ENCODE measurements at regions not wholly inside any gene's neighbourhood (a gene's known extent, or its start where the extent isn't known, plus 50 kb on each side); places are given as distances from the start of the nearest gene placed in this dataset.

DNA sequence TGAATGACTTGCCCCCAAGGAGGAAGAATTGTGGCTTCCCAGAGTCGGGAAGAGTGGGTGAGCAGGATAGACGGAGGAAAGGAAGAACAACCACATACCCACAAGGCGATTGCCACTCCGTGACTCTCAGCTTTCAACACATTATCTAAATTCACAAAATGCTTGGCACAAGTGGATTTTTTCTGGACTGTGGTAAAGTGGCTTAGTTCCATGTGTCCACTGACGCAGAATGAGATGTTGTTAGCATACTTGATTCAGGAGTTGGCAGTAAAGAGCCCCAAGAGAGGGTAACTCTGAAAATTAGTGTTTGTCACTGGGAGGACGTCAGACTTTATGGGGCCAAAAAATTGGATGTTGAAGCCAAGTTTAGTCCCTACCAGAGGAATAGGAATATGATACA lies 198.8 kb upstream of the CTNNB1 start:
- DNase-seq, result no peak

DNA sequence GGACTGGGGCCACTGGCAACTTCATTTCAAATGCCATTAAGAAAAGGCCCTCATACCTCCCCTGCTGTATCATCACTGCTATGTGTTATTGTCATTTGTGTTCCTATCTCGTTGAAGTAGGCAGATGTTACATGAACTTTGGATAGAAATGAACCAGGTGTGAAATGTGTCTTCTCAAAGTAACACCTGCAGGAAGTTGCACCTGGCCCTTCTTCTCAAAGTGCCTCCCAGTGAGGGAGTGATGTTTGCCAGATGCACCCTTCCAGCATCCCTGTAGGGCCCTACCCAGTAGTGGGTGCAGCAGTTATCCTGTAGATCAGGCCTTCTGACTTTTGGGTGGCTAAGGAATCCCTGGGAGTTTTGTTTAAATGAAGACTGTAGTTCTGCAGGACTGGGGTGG lies 197.7 kb upstream of the CTNNB1 start:
- DNase-seq, result no peak

DNA sequence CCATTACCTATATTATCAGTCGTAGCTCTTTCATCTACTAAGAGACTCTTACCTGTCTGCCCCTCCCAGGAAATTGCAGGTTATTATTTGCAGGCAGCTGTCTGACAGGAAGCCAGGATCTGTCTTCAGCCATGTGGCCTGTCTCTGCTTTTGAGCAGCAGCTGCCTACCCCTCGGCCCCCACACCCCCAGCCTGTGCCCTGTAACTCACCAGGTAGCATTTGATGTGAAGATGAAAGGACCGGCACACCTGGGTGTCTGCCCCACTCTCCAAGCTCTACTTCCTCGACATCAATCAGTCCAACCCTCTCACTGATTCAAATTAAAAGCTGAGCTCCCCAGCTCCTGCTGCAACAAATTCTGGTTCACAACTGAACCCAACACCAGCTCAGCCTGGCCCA lies 197.2 kb upstream of the CTNNB1 start:
- peak; percentile 21 for DNase-seq

DNA sequence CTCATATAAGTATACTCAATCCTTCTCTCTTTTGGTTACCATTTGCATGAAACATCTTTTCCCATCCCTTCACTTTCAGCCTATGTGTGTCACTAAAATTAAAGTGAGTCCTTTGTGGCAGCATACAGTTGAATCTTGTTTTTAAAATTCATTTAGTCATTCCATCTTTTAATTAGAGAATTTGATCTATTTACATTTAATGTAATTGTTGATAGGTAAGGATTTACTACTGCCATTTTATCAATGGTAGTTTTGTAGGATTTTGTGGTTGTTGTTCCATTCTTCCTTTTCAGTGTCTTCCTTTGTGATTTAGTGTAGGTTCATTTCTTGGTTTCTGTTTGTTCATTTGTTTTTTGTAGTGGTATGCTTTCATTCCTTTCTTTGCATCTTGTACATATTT lies 191.9 kb upstream of the CTNNB1 start:
- DNase-seq, result no peak

DNA sequence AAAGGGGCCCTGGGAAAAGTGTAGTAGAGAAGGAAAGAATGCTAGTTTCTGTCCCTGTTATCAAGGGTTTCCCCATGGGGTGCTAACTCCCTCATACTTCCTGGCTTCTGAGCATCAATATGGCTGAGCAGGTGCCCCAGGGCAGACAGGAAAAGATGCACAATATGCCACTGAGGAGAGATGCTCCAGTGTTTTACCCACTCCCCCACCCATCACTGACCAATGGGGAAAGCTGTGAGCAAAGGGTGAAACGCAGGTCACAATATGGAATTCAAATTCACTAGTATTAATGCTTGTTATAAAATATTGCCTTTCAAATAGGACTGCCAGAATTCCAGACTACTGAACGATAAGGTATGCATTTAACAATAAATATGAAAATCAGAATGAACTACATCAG lies 187.5 kb upstream of the CTNNB1 start:
- no peak for DNase-seq

DNA sequence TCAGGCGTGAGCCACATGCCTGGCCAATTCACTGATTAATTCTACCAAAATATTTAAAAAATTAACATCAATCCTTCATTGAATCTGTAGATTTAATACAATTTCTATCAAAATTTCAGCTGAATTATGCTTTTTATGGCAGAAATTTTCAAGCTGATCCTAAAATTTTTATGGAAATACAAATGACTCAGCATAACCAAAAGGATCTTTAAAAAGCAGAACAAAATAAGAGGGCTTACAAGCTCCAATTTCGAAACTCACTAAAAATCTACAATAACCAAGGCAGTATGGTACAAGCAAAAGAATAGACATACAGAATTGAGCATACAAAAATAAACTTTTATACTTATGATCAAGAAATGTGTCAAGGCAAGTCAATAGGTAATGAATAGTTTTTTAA lies 180.4 kb upstream of the CTNNB1 start:
- no peak for DNase-seq

DNA sequence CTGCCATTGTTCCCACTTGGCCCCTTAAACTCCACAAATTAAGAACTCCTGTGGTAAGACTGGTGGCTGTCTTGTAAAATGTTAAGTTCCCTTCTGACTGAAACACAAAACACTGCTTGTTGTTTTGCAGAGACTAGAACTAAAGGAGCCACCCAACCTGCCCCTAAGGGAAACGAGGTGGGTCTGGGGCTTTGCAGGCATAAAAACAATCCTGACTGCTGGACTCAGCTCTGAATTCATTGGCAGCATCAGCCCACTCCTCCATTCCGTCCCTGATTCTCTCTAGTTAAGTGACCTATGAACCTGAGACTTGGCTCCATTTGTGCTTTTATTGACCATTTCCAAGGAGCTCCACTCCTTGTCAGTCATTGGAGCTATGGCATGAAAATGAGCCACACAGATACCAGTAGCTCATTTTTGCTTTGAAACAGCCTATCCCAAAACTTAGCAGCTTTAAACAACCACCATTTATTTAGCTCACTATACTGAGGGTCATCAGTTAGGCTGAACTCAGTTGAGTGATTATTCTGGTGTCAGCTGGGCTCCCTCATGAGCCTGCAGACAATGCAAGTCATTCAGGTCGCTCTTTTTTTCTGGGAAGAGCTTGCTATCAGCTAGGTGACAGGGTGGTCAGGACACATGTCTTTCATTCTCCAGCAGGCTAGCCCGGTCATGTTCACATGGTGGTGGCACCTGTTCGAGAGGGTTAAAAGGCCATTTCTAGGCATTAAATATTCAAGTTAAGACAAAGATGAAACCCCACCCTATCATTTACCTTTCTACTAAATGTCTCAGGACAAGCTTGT lies 175.1 kb upstream of the CTNNB1 start:
- DNase-seq, result no peak

DNA sequence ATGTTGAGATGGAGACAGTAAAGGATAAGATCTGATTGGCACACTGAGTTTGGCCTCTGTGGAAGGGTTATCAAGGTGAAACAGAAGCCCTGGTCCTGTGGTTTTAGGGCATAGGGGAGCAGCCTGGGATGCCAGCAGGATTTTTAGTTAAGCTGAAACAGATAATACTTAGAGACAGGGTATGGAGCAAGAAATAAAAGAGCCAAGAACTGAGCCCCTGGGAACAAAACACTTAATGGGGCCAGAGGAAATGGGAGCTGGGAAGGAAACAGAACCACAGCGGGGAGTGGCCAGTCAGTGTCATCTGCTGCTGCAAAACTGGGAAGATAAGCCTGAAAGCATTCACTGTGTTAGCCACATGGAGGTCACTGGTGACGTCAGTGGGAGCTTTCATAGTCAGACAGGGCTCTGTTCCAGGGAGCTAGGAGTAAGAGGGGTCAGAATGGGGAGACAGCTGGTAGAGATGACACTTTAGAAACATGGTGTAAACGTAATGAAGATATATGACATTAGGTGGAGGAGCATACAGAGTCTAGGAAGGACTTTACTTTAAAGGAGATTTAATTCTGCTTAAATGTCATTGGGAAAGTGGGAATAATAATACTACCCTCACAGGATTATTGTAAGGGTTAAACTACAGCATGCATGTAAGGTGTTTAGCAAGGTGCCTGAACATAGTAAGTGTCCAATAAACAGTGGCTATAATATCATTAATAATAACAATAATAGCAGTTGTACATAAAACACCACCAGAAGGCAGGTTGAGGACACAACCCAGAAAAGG lies 172.7 kb upstream of the CTNNB1 start:
- DNase-seq, result no peak

DNA sequence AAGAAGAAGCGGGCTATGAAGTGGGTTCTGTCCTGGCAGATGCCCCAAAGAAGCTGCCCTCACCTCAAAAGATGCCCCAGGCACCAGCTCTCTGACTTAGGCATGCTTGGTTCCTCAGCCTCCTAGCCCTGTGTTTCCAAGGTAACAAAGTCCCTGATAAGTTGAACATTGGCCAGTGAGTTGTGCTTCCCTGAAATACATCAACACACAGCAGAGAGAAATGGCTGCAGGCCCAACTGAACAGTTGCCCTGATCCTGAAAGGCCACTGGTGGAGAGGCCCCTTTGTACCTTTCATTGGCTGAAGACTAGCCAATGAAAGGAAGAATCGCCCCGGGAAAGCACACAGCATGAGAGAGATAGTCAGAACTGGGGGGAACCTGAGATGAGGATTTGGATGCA lies 169.9 kb upstream of the CTNNB1 start:
- no peak for DNase-seq

DNA sequence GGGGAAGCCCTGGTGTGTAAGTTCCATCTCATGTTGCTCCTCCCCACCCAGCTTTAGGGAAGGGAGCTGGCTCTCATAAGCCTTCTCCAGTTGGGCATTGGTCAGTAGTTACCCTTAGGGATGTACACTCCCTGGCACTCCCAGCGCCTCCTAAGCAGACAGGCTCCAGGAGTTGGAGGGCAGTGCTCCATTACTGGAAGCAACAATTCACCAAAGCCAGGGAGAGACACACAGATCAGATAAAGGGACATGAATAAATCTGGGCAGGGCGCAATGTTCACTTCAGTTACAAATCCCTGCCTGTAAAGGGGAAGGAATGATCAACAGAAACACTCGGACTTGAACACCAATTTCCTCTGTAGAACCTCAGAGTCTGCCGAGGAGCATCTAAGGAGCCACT lies 169.1 kb upstream of the CTNNB1 start:
- DNase-seq, result no peak

DNA sequence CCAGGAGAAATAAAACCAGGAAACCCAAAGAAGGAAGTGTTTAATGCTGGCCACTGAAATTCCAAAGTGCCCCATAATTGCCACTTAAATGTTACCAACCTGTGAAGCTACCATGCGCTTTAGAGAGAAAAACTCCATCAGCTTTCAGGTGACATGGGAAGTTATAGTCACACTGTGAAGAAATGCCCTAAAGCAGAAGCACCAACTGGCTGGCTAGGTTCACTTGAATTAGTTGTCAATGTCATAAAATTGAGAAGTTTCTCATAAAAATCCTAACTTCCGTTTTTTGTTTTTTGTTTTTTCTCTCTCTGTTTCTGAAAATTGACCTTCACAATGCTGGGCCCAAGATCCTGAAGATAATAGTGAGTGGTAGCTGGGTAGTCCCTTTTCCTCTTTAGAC lies 167.9 kb upstream of the CTNNB1 start:
- DNase-seq, result no peak

DNA sequence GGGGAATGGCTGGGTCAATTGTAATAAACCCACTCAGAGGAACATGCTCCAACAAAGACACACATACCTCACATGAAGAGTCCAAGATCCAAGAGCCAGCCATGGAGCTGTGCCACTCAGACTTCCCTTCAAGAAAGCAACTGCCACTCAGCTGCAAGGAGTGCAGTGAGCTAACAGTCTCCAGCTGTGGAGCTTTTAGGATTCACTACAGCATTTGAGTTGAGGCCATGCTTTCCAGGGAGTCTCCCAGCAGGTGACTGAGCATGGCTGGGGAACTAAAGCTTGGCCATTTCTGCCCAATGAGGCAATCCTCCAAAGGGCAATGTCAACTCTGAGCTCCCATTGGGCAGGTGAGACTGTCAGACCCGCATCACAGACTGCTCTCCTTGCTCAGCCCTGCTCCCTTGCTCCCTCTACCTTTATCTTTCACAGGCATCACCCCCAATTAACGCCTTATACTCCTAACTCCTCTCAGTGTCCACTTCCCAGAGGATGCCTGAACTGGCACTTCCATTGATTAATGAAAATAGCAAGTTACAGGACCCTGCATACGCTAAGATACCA lies 165.3 kb upstream of the CTNNB1 start:
- DNase-seq, result no peak

DNA sequence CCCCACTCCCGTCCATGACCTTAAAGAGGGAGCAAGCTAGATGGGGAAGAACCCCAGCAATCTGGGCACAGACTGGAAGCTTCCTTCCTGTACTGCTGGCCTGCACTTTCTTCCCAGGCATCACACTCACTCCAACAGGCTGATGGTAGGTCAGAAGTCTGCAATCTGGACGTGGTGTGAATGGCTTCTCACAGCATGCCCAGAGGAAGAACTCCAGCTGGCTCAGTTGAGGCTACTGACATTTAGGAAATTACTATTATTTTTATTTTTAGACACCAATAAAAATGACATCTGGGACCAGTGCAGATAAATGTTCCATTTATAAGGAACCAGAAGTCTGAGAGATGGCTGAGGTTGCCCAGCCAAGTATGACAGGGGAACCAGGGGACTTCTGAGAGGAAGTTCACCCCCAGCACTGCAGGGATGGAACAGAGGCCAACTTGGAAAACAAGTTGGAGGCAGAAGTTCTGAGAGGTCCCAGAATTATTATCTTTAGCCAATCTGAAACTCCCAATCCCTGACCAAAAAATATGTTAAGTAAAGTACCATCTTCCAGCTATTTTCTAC lies 163.8 kb upstream of the CTNNB1 start:
- no peak for DNase-seq

DNA sequence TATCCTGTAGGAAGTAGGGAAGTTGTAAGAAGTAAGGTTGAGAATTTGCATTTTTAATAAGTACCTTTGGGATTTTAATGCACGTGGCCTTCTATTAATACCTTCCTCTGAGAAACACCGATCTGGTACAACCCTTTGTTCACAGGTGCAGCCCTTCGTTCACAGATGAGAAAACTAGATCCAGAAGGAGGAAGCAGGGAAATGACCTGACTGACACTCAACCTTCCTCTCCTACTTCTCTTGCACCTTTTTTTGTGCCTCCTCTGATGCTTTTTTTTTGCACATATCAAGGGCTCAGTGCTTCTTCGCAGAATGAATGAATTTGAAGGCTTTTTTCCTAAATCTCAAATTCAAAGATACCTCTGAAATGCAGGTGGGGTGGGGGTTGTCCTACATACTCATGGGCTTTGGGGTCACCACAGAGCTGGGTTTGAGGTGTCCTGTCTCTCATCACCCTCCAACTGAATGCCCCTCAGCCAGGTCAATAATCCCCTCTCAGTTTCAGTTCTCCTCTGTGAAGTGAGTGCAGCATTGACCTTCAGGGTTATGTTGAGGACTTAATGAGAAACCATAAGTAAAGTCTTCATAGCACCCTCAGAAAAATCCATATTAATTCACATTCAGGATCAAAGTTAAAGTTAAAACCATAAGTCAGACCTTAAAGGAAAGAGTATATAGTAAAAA lies 161.5 kb upstream of the CTNNB1 start:
- no peak for DNase-seq

DNA sequence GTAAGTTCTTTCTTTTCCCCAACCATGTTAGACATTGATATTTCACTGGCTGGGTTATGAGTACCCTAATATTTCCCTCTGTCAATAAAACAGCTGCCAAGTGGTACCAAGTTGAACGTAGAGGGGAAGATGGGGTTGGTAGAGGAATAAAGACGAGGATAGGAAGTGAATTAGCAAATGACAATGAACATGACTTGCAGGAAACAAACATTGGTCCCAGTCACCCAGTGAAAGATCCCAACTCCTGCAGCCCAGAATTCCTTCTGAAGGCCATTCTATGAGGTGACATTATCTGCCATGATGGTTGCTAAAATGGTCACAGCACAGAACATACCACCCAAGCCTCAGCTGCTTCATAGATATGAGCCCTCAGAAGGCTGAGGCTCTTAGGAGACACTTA lies 159.0 kb upstream of the CTNNB1 start:
- no peak for DNase-seq

DNA sequence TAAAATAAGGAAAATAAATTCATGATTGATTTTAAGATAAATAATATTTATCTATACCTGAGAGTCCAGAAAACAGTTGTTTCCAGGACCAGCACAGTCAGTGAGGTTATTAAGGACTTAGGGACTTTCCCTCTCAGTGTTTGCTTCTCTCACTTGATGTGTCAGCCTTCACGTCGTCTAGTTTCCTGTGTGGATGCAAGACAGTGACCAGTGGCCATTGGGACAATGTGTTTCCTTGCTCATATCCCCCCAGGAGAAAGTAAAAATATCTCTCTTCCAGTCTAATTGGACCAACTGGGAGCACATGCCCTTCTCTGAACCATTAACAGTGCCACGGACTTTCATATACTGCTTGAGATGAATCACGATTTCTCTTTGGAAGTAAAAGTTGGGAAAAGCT lies 157.8 kb upstream of the CTNNB1 start:
- no peak for DNase-seq

DNA sequence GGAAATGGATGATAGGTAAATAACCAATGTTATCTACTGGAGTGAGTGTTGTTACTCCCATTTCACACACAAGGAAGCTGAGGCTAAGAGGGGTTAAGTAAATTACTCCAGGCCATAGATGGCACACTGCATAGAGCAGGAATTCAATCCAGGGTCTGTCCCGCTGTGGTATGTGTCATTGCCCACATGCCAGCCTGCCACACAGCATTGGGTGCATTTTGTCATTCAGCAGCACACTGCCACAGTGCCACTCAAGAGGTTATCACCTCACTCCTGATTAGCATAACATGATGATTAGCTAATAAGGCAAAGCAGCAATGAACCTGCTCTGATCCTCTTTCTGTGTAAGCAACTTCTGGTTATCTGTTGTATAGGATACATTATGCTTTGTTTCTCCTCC lies 157.4 kb upstream of the CTNNB1 start:
- no peak for DNase-seq

DNA sequence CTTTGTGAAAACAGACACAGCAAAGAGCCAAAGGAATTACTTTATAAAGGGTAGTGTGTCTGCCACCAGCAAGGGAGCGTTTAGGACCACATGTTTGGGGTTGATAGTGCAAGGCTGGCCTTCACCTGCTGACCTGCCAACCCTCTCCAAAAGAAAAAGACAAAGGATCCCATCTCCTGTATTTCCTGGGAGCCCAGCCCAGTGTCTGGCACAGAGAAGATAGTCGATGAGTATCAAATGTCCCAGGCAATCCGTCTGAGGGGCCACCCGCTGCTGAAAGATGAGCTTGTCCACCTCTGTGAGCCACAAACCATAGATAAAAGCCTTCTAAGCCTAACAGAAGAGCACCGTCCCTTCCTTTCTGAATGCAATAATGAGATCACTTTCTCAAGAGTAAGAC lies 154.8 kb upstream of the CTNNB1 start:
- DNase-seq, result no peak

DNA sequence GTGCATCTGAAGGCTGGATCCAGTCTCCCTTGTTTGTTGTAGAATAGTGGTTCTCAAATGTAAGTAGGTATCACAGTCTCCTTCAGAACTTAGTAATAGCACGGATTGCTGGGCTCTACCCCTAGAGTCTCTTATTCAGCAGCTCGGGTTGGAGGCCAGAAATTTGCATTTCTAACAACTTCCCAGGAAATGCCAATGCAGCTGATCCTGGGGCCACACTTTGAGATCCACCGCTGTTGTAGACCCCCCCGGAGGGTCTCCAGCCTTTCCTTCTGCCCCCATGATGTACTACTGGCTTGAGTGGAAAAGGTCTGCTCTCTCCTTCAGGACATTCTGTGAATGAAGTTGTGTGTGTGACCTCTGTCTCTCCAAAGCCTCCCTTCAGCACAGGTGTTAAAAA lies 153.8 kb upstream of the CTNNB1 start:
- no peak for DNase-seq

DNA sequence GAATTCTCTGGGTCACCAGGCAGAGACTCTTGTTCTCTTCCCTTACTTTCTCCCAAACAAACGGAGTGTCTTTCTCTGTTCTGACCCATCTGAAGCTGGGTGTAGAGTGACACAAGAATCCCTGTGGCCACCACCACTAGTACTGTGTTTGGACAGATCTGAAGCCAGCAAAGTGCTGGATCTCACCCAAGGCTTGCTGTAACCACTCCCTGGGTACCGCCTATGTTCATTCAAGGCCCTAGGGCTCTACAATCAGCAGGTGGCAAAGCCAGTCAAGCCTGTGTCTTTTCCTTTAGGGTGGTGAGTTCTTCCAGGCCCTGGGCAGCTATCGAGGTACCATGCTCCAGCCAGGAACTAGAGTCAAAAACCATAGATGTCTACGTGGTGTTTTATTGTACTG lies 149.2 kb upstream of the CTNNB1 start:
- DNase-seq, result no peak

DNA sequence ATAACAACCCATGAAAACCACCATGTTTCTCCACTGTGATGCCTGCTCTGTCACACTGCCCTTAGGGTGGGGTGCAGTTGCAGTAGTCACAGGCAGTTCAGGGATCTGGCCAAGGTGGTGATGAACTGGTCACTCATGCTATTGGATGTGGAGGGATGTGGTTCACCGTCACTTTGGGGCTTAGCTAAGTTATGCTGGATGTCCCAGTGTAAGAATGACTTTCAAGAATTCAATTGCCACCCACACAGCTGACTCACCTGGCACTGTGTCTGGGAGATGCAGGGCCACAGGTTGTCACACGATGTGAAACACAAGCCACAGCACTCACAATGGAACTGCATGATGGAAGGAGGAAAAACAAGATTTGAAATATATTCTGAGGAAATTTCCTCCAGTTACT lies 146.1 kb upstream of the CTNNB1 start:
- DNase-seq, result no peak

DNA sequence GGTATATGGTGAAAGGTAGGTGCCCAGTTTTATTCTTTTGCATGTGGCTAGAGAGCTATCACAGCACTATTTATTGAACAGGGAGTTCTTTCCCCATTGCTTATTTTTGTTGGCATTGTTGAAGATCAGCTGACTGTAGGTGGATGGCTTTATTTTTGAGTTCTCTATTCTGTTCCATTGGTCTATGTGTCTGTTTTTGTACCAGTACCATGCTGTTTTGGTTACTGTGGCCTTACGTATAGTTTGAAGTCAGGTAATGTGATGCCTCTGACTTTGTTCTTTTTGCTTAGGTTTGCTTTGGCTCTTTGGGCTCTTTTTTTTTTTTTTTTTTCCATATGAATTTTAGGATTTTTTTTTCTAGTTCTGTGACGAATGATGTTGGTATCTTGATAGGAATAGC lies 139.2 kb upstream of the CTNNB1 start:
- DNase-seq, result no peak

DNA sequence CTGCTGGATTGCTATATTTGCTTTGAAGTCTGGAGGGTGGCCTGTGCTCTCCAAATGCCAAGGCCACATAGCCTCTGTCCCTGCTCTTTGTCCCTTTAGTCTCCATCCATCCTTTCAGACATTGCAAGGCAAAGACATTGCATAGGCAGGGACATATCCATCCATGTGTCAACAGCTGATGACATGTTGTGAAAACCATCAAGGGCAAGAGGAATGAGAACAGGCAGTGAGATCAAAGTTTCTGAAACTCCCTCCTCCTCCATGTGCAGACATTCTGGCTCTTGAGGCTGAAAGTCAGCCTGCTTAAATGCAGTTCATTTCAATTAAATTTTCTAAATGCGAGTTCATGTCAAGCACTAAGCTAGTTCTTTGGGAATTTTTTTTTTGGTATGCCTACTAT lies 135.2 kb upstream of the CTNNB1 start:
- no peak for DNase-seq

Measured in NCI-H748 treated with DMSO at 0.1 percent for 48 hours (cell line).